Activated naive CD8-positive, alpha-beta T cell treated with anti-CD3 and anti-CD28 coated beads, Interleukin-2, amount 10 ng/mL, durations not matched to agents 7 days and 5 days (primary cell): ENCODE measurements at regions not wholly inside any gene's neighbourhood (a gene's known extent, or its start where the extent isn't known, plus 50 kb on each side); places are given as distances from the start of the nearest gene placed in this dataset.

Source experiments
- ATAC-seq: fragments of 150-1000 bp; cut with Tn5 transposase; one replicate; pipeline ENCODE4 v1.10.0; 2021; ENCODE audit warnings: low read depth, moderate library complexity
- POLR2A ChIA-PET: fragments of 350-600 bp; sonication (Branson Sonifier 250); formaldehyde crosslinking; loops from one replicate; lab custom pipeline; 2021; ENCODE audit warnings: antibody characterized with exemption; lab: Charles Lee
- DNase-seq: peaks from one replicate; pipeline ENCODE4 v3.0.0; 2021
- H3K27ac Mint-ChIP-seq: one replicate; pipeline ENCODE4 v1.8.0; 2022; ENCODE audit warnings: mild to moderate bottlenecking, mixed read lengths
- H3K27me3 Mint-ChIP-seq: one replicate; pipeline ENCODE4 v1.8.0; 2022; ENCODE audit warnings: mild to moderate bottlenecking, moderate library complexity, mixed read lengths
- H3K36me3 Mint-ChIP-seq: one replicate; pipeline ENCODE4 v1.8.0; 2021; ENCODE audit warnings: mild to moderate bottlenecking, mixed read lengths
- H3K4me1 Mint-ChIP-seq: one replicate; pipeline ENCODE4 v1.8.0; 2021; ENCODE audit warnings: mixed read lengths
- H3K4me3 Mint-ChIP-seq: one replicate; pipeline ENCODE4 v1.8.0; 2022; ENCODE audit warnings: mild to moderate bottlenecking, moderate library complexity, mixed read lengths
- H3K9me3 Mint-ChIP-seq: one replicate; pipeline ENCODE4 v1.8.0; 2021; ENCODE audit warnings: mixed read lengths

DNA sequence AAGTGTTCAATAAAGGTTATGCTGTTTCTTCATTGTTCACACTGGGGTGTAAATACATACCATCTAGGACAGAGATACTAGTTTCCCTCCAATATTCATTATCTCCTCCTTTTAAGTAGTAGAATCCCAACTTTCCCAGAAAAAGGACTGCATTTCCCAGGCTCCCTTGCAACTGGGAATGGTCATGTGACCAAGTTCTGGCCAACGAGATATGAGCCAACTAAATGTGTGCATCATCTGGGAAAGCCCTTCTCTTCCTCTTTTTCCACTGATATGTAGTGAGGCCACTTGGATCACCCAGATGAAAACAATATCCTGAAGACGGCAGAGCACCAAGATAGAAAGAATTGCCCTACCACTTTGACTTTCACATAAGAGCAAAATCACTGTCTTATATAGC lies 97.9 kb upstream of the PTPRT start:
- peaks cover 2% of the 10 kb centered on the region for H3K4me1 Mint-ChIP-seq
- DNase-seq (no peak), ATAC-seq (no peak)
- H3K27ac Mint-ChIP-seq: no peak overlapping the region
- H3K4me3 Mint-ChIP-seq: no peak overlapping the region
- peaks cover 9% of the 10 kb centered on the region for H3K27me3 Mint-ChIP-seq
- POLR2A ChIA-PET: no interaction called here
- H3K9me3 Mint-ChIP-seq: peaks cover 2% of the 10 kb centered on the region
- H3K36me3 Mint-ChIP-seq: no peaks in the 10 kb centered on the region

DNA sequence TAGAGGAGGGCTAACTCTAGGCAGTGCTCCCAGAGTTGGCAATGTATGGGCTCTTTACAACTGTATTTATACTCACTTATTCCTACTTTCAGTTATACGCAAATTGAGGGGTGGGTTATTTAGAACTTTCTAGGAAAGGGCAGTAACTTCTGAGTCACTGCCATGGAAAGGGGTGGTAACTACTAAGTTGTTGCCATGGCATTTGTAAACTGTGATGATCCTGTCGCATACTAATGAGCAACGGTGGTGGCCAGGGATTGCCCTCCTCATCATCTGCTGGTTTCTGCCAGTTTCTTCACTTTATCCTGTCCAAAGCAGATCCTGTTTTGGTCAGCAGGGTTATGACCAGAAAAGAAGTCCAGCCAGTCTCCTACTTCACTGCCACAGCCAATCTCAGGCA lies 95.5 kb upstream of the PTPRT start:
- POLR2A ChIA-PET: no interaction called here
- H3K9me3 Mint-ChIP-seq: peaks cover 2% of the 10 kb centered on the region
- peaks cover 9% of the 10 kb centered on the region for H3K27me3 Mint-ChIP-seq

DNA sequence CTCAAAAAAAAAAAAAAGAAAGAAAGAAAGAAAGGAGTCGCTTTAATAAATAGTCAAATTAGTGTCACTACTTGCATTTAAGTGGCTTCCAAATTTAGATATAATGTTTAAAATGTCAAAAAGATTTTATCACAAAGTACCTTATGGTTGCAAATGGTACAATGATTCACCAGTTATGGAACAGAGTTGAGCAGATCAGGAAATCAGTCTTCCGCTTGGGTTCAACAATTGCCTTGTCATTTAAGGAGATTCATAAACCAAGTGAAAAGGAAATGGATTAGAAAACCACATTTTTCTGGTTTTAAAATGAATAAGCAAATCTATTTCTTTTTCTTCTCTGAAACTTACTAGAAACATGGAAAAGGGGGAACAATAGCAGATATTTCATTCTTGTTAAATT lies 94.8 kb upstream of the PTPRT start:
- H3K4me1 Mint-ChIP-seq: peaks cover 2% of the 10 kb centered on the region
- H3K27me3 Mint-ChIP-seq: peaks cover 9% of the 10 kb centered on the region
- DNase-seq (no peak), ATAC-seq (no peak)
- no peak overlapping the region for H3K4me3 Mint-ChIP-seq
- no peak overlapping the region for H3K27ac Mint-ChIP-seq
- POLR2A ChIA-PET: no interaction called here
- H3K9me3 Mint-ChIP-seq: peaks cover 2% of the 10 kb centered on the region
- H3K36me3 Mint-ChIP-seq: no peaks in the 10 kb centered on the region

More for the DNA sequence above, 95.5 kb upstream of the PTPRT start:
- no peak for DNase-seq
- Mint-ChIP-seq H3K4me1 (peaks cover 2% of the 10 kb centered on the region), H3K36me3 (no peaks in the 10 kb centered on the region), H3K27ac (no peak overlapping the region), H3K4me3 (no peak overlapping the region)
- ATAC-seq: no peak

DNA sequence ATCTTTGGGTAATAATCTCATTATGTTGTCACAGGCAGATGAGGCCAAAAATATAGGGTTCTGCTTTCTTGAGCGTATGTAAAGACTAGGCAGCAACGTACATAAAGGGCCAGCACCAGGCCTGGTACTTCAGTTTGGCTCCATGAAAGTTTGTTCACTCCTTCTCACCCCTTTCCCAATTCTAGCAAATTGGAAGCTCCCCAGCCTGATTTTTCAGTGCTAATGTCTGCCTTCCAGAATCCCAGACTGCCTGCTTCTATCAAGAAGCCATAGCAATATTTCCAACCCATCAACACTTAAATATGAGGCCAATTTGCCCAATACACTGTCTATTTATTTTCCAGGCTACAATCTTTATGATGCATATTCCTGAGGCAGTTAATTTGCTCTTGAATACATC lies 93.4 kb upstream of the PTPRT start:
- no peak overlapping the region for H3K27ac Mint-ChIP-seq
- peaks cover 2% of the 10 kb centered on the region for H3K4me1 Mint-ChIP-seq
- no peaks in the 10 kb centered on the region for H3K36me3 Mint-ChIP-seq
- ATAC-seq: no peak
- peaks cover 9% of the 10 kb centered on the region for H3K27me3 Mint-ChIP-seq
- peaks cover 2% of the 10 kb centered on the region for H3K9me3 Mint-ChIP-seq
- POLR2A ChIA-PET: no interaction called here
- H3K4me3 Mint-ChIP-seq: no peak overlapping the region
- DNase-seq: no peak

DNA sequence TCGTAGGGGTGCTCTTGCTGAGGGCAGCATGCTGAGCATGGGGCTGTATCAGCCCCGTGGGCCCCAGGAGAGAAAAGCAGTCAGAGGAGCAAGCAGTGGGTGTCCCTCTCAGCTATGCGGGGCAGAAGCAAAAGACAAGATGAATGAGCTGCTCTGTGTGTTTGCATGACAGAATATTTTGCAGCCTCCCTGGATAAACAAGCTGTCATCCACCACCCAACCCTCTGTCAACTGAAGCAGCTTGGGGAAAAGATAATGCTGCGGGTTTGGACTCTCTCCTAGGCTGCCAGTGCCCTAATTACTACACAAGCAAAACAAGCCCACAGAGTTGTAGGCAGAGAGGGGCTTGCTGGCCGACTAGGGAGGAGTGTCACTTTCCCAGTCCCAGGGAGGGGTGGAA lies 82.3 kb upstream of the PTPRT start:
- no peaks in the 10 kb centered on the region for H3K9me3 Mint-ChIP-seq
- H3K36me3 Mint-ChIP-seq: no peaks in the 10 kb centered on the region
- no peaks in the 10 kb centered on the region for H3K4me1 Mint-ChIP-seq
- POLR2A ChIA-PET: no interaction called here
- ATAC-seq (no peak), DNase-seq (no peak)
- no peak overlapping the region for H3K27ac Mint-ChIP-seq
- H3K27me3 Mint-ChIP-seq: peaks cover 2% of the 10 kb centered on the region
- no peak overlapping the region for H3K4me3 Mint-ChIP-seq

DNA sequence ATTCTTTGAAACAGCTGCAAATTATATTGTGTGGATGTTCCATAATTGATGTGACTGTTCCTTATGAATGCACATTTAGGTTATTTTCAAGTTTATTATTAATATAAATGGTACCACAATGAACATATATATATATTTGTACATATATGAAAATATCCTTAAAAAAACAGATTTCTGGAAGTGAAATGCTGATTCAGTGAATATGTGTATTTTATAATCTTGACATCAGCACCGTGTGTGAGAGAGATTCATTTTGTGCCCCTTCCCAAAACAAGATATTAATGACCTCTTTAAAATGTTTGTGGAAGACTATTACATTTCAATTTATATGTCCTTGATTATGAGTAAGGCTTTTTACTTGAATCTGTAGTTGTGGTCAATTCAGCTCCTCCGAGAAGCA lies 75.7 kb upstream of the PTPRT start:
- Mint-ChIP-seq H3K4me1 (no peaks in the 10 kb centered on the region), H3K27ac (no peak overlapping the region), H3K4me3 (no peak overlapping the region), H3K9me3 (no peaks in the 10 kb centered on the region), H3K36me3 (no peaks in the 10 kb centered on the region), H3K27me3 (no peaks in the 10 kb centered on the region)
- DNase-seq (no peak), ATAC-seq (no peak)
- POLR2A ChIA-PET: no interaction called here

DNA sequence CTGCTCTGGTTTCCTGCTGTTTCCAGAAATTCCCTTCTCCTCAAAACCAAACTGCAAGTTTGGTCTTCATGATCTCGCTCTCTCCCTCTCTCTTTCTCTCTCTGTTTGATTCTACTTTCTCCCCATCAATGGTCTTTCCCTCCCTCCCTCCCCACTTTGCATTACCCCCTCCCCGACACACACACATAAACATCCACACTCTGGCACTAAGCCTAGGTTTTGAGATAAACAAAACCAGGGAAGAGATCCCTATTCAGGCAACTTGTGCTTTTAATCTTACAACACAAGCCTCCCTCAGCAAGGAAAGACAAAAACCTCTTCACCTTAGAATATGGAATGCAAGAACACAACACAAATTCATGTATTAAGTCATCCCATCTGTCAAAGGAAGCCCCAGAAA lies 73.5 kb upstream of the PTPRT start:
- POLR2A ChIA-PET: no interaction called here
- Mint-ChIP-seq H3K36me3 (no peaks in the 10 kb centered on the region), H3K4me3 (no peak overlapping the region), H3K4me1 (no peaks in the 10 kb centered on the region), H3K27me3 (no peaks in the 10 kb centered on the region), H3K27ac (no peak overlapping the region), H3K9me3 (no peaks in the 10 kb centered on the region)
- DNase-seq (no peak), ATAC-seq (no peak)

DNA sequence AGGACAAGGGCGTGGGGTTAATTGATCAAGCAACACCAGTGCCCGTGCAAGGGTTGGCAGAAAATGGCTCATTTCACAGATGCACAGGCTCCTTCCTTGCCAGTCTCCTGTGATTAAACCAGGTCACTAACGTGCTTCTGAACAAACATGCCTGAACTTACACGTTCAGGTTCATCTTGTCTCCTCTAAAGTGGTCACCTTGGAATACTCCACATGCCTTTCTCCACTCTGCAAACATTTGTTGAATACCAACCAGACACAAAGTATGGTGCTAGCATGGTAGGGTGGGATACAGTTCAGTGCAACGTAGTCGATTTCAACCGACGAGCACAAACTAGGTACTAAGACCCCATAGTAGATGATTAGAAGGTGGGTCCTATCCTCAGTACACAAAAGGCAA lies 72.6 kb upstream of the PTPRT start:
- ATAC-seq (no peak), DNase-seq (no peak)
- POLR2A ChIA-PET: no interaction called here
- H3K27me3 Mint-ChIP-seq: no peaks in the 10 kb centered on the region
- no peaks in the 10 kb centered on the region for H3K9me3 Mint-ChIP-seq
- H3K4me1 Mint-ChIP-seq: no peaks in the 10 kb centered on the region
- H3K4me3 Mint-ChIP-seq: no peak overlapping the region
- no peak overlapping the region for H3K27ac Mint-ChIP-seq
- H3K36me3 Mint-ChIP-seq: no peaks in the 10 kb centered on the region

DNA sequence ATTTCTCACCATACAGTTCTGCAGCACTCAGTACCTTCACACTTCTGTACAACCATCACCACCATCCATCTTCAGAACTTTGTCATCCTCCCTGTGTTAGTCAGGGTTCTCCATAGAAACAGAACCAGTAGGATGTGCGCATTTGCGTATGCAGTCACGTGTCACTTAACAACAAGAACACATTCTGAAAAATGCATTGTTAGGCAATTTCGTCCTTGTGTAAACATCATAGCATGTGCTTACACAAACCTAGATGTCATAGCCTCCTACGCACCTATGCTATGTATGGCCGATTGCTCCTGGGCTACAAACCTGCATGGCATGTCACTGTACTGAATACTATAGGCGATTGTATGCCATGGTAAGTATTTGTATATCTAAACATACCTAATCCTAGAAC lies 66.2 kb upstream of the PTPRT start:
- DNase-seq (no peak), ATAC-seq (no peak)
- H3K9me3 Mint-ChIP-seq: no peaks in the 10 kb centered on the region
- no peak overlapping the region for H3K27ac Mint-ChIP-seq
- no peak overlapping the region for H3K4me3 Mint-ChIP-seq
- H3K4me1 Mint-ChIP-seq: no peaks in the 10 kb centered on the region
- POLR2A ChIA-PET: no interaction called here
- peaks cover 5% of the 10 kb centered on the region for H3K27me3 Mint-ChIP-seq
- no peaks in the 10 kb centered on the region for H3K36me3 Mint-ChIP-seq

DNA sequence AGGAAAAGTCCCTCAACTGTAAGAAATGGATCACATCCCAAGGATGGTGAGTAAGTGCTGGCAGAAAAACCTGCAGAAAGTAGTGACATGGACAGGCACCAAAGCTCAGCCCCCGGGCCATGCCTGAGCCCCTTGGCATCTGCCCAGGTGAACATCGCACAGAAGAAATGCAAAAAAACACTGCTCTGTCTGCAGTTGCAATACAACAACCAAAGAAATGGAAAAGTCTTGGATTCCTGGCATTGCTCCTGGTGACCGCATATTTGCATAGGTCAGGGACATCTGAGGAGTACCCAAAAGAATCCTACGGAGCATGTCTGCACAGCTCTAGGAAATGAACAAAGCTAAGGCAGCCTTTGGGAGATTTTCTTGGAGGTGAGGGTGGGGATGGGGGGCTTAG lies 63.1 kb upstream of the PTPRT start:
- no peak overlapping the region for H3K27ac Mint-ChIP-seq

DNA sequence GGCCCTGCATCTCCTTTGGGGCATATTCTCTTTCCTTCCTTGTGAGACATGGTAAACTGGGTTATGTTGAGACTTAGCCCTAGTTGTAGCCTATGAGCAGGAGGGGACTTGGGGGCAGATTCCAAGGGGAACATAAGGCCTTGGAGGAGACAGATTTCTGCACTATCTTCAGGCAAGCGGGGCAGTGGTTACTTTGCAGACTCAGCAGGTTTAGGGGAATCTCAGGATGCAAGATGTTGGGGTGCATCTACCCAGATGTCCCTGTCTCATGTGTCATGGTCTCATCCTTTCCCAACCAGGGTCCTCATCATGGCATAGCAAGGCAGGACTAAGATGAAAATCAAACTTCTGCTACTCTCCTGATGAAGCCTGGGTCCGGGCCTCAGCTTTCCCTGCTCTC lies 58.6 kb upstream of the PTPRT start:
- Mint-ChIP-seq H3K4me1 (no peaks in the 10 kb centered on the region), H3K4me3 (no peak overlapping the region), H3K27ac (no peak overlapping the region), H3K27me3 (peaks cover 2% of the 10 kb centered on the region), H3K9me3 (no peaks in the 10 kb centered on the region), H3K36me3 (no peaks in the 10 kb centered on the region)
- no peak for DNase-seq
- ATAC-seq: no peak
- POLR2A ChIA-PET: no interaction called here

More for the DNA sequence above, 63.1 kb upstream of the PTPRT start:
- Mint-ChIP-seq H3K4me1 (no peaks in the 10 kb centered on the region), H3K9me3 (no peaks in the 10 kb centered on the region), H3K4me3 (no peak overlapping the region), H3K27me3 (peaks cover 5% of the 10 kb centered on the region), H3K36me3 (no peaks in the 10 kb centered on the region)
- DNase-seq (no peak), ATAC-seq (no peak)
- POLR2A ChIA-PET: no interaction called here

DNA sequence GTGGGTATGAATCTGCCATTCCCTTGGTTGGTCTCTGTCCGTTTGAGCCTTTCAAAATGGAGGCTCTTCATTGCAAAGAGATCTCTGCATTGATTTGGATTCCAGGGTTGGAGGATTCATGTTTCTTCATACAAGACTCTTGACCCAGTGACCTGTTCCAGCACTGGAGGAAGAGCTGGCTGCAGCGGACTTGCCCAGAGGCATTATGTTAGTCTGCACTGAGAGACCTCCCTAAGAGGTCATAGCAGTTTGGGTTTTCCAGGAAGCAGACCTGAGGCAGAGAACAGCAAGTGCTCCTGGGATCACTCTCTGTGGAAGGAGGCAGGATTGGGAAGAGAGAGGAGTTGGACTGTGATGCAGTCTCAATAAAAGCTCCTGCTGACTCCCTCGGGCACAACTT lies 57.7 kb upstream of the PTPRT start:
- Mint-ChIP-seq H3K27me3 (peaks cover 4% of the 10 kb centered on the region), H3K9me3 (no peaks in the 10 kb centered on the region), H3K27ac (no peak overlapping the region), H3K4me1 (no peaks in the 10 kb centered on the region), H3K4me3 (no peak overlapping the region), H3K36me3 (no peaks in the 10 kb centered on the region)
- no peak for DNase-seq
- ATAC-seq: no peak
- POLR2A ChIA-PET: no interaction called here

DNA sequence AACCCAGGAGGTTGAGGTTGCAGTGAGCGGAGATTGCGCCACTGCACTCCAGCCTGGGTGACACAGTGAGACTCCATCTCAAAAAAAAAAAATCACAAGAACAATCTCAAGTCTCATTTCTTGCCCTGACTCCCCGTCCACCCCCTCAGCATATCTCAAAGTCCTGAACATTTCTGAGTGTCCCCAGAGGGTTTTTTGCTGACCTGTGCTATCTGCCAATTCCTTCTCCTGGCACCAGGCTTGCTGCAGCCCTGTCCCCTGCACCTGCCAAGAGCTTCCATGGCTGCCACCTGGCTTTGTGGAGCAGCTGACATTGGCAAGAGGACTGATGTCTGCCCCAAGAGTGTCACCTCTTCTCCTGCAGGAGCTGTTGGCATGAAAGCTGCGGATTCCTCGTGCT lies 54.9 kb upstream of the PTPRT start:
- H3K36me3 Mint-ChIP-seq: no peaks in the 10 kb centered on the region
- H3K27me3 Mint-ChIP-seq: peaks cover 5% of the 10 kb centered on the region
- POLR2A ChIA-PET: no interaction called here

DNA sequence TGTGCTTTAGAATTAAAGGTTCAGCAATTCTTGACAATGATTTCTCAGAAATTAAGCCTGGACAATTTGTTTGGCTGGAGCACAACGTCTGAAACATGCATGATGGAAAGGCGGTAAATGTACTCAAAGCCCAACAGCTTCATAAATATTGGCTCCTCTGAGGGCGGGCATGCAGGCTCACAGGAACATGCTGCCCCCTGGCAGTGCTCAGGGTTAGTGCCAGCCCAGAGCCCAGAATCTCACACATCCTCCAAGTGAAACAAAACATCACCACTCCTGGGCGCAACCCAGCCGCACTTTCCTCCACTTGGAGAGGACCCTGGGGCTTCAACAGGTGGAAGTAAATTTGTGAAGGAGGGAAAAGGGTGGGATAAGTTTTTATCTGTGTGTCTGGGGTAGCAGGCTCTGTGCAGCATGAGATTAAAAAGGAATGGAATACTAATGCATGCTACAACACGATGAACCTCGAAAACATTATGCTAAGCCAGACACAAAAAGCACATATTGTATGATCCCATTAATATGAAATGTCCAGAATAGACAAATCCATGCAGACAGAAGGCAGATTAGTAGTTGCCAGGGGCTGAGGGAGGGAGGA lies 54.1 kb upstream of the PTPRT start:
- H3K4me3 Mint-ChIP-seq: no peak overlapping the region
- H3K36me3 Mint-ChIP-seq: no peaks in the 10 kb centered on the region
- DNase-seq: no peak
- POLR2A ChIA-PET: no interaction called here
- ATAC-seq: no peak
- H3K27ac Mint-ChIP-seq: no peak overlapping the region
- peaks cover 5% of the 10 kb centered on the region for H3K27me3 Mint-ChIP-seq
- H3K9me3 Mint-ChIP-seq: peaks cover 3% of the 10 kb centered on the region
- no peaks in the 10 kb centered on the region for H3K4me1 Mint-ChIP-seq

More for the DNA sequence above, 54.9 kb upstream of the PTPRT start:
- DNase-seq: no peak
- no peak for ATAC-seq
- no peak overlapping the region for H3K4me3 Mint-ChIP-seq
- H3K9me3 Mint-ChIP-seq: no peaks in the 10 kb centered on the region
- no peaks in the 10 kb centered on the region for H3K4me1 Mint-ChIP-seq
- no peak overlapping the region for H3K27ac Mint-ChIP-seq
